Panc1 (cell line): ENCODE measurements at regions not wholly inside any gene's neighbourhood (a gene's known extent, or its start where the extent isn't known, plus 50 kb on each side); places are given as distances from the start of the nearest gene placed in this dataset.

ENCODE experiments used
- ATAC-seq: fragments of 200-7000 bp; cut with Tn5 transposase; 2 replicates; pipeline ENCODE4 v1.9.1; 2020; ENCODE audit warnings: mild to moderate bottlenecking, moderate library complexity
- BruUV-seq: library from RNA; stranded (reverse); fragments of 400-500 nt; replicated peaks from 2 replicates; lab custom pipeline; 2021; lab: Mats Ljungman, UMichigan
- CTCF ChIA-PET: fragments of 300-600 bp; sonication (Branson Sonifier 250); formaldehyde crosslinking; loops from one replicate; lab custom pipeline; 2022; ENCODE audit warnings: antibody characterized with exemption; lab: Charles Lee
- POLR2A ChIA-PET: fragments of 300-600 bp; sonication (Branson Sonifier 250); formaldehyde crosslinking; loops from one replicate; lab custom pipeline; 2022; ENCODE audit warnings: antibody characterized with exemption; lab: Charles Lee
- DNase-seq: peaks from one replicate; pipeline ENCODE4 v3.0.0-alpha.2; 2010; ENCODE audit warnings: low read depth, low spot score
- H3K27ac ChIP-seq: 2 replicates; pipeline ENCODE4 v1.5.1; 2011; ENCODE audit warnings: mild to moderate bottlenecking, low read length, inconsistent platforms
- H3K27me3 ChIP-seq: fragments of 200-500 bp; sonication (Bioruptor generic); 2 replicates; pipeline ENCODE4 v1.6.0; 2014; ENCODE audit warnings: low read length, inconsistent platforms; ENCODE audit not compliant: control insufficient read depth, insufficient read depth
- H3K36me3 ChIP-seq: fragments of 200-500 bp; sonication (Bioruptor generic); 2 replicates; pipeline ENCODE4 v1.5.1; 2014; ENCODE audit warnings: inconsistent platforms, mild to moderate bottlenecking, low read length, moderate library complexity; ENCODE audit not compliant: control insufficient read depth, insufficient read depth
- H3K4me1 ChIP-seq: 2 replicates; pipeline ENCODE4 v1.5.1; 2011; ENCODE audit warnings: inconsistent platforms, mild to moderate bottlenecking, low read length, moderate library complexity; ENCODE audit not compliant: control insufficient read depth, insufficient read depth
- H3K4me3 ChIP-seq, 2 experiments: 2 replicates each; pipeline ENCODE4 v1.5.1; 2011 to 2012; ENCODE audit warnings: low read depth in 2 of 2, low read length in 2 of 2, mild to moderate bottlenecking in 2 of 2, inconsistent platforms in 1 of 2, moderate library complexity in 1 of 2
- H3K9me3 ChIP-seq: fragments of 200-500 bp; sonication (Bioruptor generic); 2 replicates; pipeline ENCODE4 v1.5.1; 2014; ENCODE audit warnings: low read depth, mild to moderate bottlenecking, inconsistent platforms, low read length, moderate library complexity; ENCODE audit not compliant: control insufficient read depth, insufficient read depth
- POLR2AphosphoS5 ChIP-seq: IDR thresholded peaks from 2 replicates; pipeline ENCODE4 v1.6.1; 2012; ENCODE audit warnings: mild to moderate bottlenecking, low read depth, low read length, moderate library complexity
- SIN3A ChIP-seq: IDR thresholded peaks from 2 replicates; pipeline ENCODE4 v1.6.1; 2012; ENCODE audit warnings: low read depth, mild to moderate bottlenecking, low read length, moderate library complexity, borderline replicate concordance; ENCODE audit not compliant: insufficient read depth
- TCF7L2 ChIP-seq: IDR thresholded peaks from 2 replicates; pipeline ENCODE4 v1.6.1; 2011; ENCODE audit warnings: mild to moderate bottlenecking, low read depth, low read length, inconsistent platforms
- in situ Hi-C: cut with HindIII; loops from 2 replicates; pipeline ENCODE4 v1.10.0; 2016; ENCODE audit warnings: low sequenced_read_pairs, low pct_unique_long_range_greater_than_20kb
- intact Hi-C: fragments of 100-400 bp; cut with micrococcal nuclease; formaldehyde crosslinking; loops from one replicate; pipeline ENCODE4 v1.10.0; 2022; ENCODE audit not compliant: unreplicated experiment
- TF ChIP-seq, protein P1 (sequence below), 2 experiments: IDR thresholded peaks; 2 replicates each; pipeline ENCODE4 v1.6.1; 2011 to 2012; ENCODE audit warnings: low read depth in 2 of 2, control low read depth in 1 of 2, low read length in 1 of 2, mild to moderate bottlenecking in 1 of 2, moderate library complexity in 1 of 2; ENCODE audit not compliant: insufficient read depth in 1 of 2
- TF ChIP-seq, protein P2 (sequence below): fragments of 450-650 bp; IDR thresholded peaks from 2 replicates; pipeline ENCODE4 v1.5.1; 2017; ENCODE audit warnings: mild to moderate bottlenecking

GRCh38 chr4:185895866-185896265, 83.9 kb upstream of the SORBS2 start:
- in situ Hi-C loops (no loop called here), intact Hi-C loops (no loop called here)
- BruUV-seq = no TSS peak
- no peaks in the 10 kb centered on the region for H3K4me1 ChIP-seq
- POLR2A ChIA-PET = no interaction called here
- no peaks in the 10 kb centered on the region for H3K27me3 ChIP-seq
- H3K4me3 ChIP-seq = no peak overlapping the region
- DNase-seq (no peak), ATAC-seq (no peak)
- TF ChIP-seq TCF7L2 = no peak
- TF ChIP-seq, protein P1, sequence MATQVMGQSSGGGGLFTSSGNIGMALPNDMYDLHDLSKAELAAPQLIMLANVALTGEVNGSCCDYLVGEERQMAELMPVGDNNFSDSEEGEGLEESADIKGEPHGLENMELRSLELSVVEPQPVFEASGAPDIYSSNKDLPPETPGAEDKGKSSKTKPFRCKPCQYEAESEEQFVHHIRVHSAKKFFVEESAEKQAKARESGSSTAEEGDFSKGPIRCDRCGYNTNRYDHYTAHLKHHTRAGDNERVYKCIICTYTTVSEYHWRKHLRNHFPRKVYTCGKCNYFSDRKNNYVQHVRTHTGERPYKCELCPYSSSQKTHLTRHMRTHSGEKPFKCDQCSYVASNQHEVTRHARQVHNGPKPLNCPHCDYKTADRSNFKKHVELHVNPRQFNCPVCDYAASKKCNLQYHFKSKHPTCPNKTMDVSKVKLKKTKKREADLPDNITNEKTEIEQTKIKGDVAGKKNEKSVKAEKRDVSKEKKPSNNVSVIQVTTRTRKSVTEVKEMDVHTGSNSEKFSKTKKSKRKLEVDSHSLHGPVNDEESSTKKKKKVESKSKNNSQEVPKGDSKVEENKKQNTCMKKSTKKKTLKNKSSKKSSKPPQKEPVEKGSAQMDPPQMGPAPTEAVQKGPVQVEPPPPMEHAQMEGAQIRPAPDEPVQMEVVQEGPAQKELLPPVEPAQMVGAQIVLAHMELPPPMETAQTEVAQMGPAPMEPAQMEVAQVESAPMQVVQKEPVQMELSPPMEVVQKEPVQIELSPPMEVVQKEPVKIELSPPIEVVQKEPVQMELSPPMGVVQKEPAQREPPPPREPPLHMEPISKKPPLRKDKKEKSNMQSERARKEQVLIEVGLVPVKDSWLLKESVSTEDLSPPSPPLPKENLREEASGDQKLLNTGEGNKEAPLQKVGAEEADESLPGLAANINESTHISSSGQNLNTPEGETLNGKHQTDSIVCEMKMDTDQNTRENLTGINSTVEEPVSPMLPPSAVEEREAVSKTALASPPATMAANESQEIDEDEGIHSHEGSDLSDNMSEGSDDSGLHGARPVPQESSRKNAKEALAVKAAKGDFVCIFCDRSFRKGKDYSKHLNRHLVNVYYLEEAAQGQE (IDR thresholded peaks at IDR 0.05; ENCODE audit: insufficient read depth in 1 of 2, low read depth in 2 of 2, low read length in 1 of 2) = no peak
- TF ChIP-seq POLR2AphosphoS5 = no peak
- no peak for TF ChIP-seq SIN3A
- TF ChIP-seq, protein P2, sequence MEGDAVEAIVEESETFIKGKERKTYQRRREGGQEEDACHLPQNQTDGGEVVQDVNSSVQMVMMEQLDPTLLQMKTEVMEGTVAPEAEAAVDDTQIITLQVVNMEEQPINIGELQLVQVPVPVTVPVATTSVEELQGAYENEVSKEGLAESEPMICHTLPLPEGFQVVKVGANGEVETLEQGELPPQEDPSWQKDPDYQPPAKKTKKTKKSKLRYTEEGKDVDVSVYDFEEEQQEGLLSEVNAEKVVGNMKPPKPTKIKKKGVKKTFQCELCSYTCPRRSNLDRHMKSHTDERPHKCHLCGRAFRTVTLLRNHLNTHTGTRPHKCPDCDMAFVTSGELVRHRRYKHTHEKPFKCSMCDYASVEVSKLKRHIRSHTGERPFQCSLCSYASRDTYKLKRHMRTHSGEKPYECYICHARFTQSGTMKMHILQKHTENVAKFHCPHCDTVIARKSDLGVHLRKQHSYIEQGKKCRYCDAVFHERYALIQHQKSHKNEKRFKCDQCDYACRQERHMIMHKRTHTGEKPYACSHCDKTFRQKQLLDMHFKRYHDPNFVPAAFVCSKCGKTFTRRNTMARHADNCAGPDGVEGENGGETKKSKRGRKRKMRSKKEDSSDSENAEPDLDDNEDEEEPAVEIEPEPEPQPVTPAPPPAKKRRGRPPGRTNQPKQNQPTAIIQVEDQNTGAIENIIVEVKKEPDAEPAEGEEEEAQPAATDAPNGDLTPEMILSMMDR = no peak
- H3K36me3 ChIP-seq = no peaks in the 10 kb centered on the region
- CTCF ChIA-PET = no interaction called here
- H3K27ac ChIP-seq = no peak overlapping the region
- no peaks in the 10 kb centered on the region for H3K9me3 ChIP-seq

DNA sequence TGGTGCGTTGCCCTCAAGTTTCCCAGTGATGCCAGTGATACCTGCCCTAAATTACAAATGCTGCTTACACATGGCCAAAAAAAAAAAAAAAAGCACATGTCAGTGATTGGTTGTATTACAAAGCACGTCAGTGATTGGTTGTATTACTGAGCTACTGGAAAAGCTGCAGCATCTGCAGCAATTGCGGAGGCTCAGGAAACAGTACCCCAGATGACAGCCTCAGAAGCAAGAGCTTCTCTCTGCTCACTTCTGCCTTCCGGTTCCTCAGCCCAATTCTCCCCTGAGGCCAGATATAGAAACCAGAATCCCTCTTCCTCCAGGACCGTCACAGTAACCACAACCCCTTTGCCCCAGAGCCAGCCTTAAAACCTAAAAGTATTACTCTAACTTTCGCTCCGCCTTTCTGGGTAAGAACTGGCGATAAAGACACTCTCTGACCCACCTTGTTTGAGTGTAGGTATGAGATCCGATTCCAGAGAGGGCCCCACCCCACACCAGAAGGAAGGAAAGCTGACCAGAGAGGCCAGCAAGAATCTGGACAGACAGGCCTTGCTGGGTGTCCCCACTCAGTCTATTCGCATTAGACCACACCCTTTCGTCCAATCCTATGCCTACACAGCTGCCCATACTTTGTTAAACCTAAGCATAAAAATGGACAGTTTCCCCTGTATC, 85.0 kb upstream of the SORBS2 start:
- DNase-seq (no peak), ATAC-seq (no peak)
- no peaks in the 10 kb centered on the region for H3K9me3 ChIP-seq
- in situ Hi-C loops = no loop called here
- TF ChIP-seq, protein P1 (IDR thresholded peaks at IDR 0.05; ENCODE audit: insufficient read depth in 1 of 2, low read depth in 2 of 2, low read length in 1 of 2) = no peak
- TF ChIP-seq TCF7L2 (no peak), SIN3A (no peak), POLR2AphosphoS5 (no peak)
- TF ChIP-seq, protein P2 = no peak
- no peak overlapping the region for H3K4me3 ChIP-seq
- no peaks in the 10 kb centered on the region for H3K4me1 ChIP-seq
- intact Hi-C loops = no loop called here
- POLR2A ChIA-PET = interaction anchor here (0.6 kb wide), 1 partner anchor 133 kb away, joined by 3 read pairs; no protein-coding TSS in a partner anchor
- no peak overlapping the region for H3K27ac ChIP-seq
- CTCF ChIA-PET = no interaction called here
- BruUV-seq = no TSS peak
- no peaks in the 10 kb centered on the region for H3K27me3 ChIP-seq
- H3K36me3 ChIP-seq = no peaks in the 10 kb centered on the region
